CD4-positive, alpha-beta T cell treated with Interleukin-15 for 1 hour (primary cell): ENCODE measurements at regions not wholly inside any gene's neighbourhood (a gene's known extent, or its start where the extent isn't known, plus 50 kb on each side); places are given as distances from the start of the nearest gene placed in this dataset.
"Not testable (repeated sequence)": the region's sequence is repeated elsewhere in the genome, so short reads cannot be mapped to it uniquely, and the experiment has no call there.

Experiments
- DNase-seq: peaks from one replicate; pipeline ENCODE4 v3.0.0-alpha.2; 2020

DNA sequence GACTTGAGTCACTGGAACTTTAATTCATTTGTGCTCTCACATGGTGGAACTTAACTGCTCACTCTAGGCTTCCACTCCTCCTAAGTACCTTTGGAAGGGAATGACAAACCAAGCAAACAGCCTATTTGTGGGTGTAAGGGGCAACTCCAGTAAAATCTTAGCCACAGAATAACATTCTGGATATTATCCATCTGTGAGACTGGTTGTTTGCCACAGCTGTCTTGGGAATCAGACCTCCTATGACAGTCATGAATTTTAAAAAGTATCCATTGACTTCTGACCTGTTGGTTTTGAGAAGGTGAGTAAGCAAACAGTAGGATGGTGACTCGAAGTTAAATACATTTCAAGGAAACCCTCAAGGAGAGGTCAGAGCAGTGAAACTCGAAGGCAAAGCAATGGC lies 147.3 kb upstream of the CDIN1 start:
- no peak for DNase-seq

DNA sequence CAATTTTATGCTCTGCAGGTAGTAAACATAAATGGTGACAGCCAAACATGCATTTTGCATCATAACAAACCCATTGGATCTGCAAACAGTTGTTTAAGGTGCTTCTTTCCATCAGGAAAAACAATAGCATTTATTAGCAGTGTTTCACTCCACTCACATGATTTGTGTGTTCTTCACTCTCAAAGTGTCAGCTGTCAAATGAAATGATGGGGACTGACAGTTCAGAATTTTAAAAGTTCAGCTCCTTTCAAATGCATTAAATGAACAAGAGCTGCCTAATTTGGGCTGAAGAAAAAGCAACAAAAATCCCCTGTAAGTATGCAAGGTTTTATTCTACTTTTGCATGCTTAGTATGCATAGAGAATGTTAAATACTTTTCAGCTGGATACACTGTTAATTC lies 145.2 kb upstream of the CDIN1 start:
- no peak for DNase-seq

DNA sequence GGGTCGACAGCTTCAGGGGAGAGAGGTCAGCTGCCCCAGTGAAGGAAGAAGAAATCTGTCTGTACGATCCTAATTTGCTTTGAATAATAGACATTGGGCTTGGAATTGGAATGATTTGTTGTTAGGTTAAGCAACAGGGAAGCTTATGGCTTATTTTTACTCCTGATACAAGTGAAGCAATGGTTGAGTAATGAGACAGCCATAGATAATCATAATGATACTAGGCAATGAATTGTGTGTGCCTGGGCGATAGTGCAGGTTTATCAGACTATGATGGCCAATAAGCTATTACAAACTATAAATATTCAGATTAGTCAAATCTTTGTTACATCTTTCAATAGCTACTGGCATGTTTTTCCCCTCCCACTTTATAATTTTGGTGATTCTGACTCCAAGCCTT lies 140.9 kb upstream of the CDIN1 start:
- no peak for DNase-seq

DNA sequence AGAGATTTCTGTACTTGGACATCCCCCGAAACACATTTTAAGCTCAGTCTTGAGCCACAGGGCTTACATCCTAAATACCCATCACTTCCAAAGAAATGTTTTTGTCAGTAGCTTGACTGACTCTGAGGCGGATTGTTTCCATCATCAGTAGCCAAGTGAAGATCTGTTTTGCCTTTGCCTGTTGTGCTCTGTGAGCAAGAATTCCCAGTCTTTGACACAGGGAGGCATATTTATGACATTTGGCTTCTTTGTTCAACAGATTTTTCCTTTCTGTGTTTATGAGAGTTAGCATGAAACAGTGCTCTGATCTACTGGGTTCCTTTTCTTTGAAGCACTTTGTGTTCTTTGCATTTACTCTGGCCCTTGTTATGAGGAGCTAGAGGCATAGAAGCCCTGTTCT lies 132.1 kb upstream of the CDIN1 start:
- no peak for DNase-seq

DNA sequence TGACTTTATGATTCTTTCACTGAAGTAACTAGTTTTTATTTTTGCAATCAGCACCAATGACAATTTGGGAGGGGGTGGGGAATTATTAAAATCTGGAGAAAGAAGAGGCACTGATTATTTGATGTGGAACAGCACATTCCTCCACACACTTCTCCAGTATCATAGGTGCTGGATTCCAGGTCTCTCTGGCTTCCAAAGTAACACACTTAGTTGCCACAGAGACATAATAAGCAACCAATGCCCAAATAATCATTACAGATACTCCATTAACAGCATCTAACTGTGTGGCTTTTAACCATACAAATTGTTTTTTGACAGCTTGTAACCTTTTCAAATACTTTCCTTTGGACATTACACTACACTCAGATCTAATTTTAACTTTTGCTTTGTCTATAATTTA lies 131.0 kb upstream of the CDIN1 start:
- DNase-seq = no peak

DNA sequence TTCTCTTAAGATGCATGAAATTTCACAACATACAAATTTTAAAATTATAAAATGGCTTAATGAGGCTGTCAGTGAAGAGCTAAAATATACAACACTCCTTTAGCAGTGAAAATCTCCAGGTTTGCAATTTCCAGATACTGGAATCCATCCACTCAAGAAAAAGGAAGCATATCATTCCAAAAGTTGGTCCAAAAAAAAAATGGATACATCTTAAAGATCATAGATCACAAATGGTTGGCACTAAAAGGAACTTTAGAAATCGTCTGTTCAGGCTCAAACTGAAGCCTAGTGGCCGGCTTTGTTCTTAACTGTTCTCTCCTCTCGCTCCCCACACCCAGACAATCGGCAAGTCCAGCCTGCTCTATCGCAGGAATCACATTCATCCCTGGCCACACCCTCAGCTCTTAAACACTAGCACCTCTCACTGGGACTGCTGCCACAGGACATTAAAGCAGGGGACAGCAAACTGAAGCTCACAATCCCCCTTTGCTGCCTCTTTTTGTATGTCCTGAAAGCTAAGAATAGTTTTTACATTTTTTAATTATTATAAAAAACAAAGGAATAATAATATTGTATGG lies 130.3 kb upstream of the CDIN1 start:
- DNase-seq = no peak

DNA sequence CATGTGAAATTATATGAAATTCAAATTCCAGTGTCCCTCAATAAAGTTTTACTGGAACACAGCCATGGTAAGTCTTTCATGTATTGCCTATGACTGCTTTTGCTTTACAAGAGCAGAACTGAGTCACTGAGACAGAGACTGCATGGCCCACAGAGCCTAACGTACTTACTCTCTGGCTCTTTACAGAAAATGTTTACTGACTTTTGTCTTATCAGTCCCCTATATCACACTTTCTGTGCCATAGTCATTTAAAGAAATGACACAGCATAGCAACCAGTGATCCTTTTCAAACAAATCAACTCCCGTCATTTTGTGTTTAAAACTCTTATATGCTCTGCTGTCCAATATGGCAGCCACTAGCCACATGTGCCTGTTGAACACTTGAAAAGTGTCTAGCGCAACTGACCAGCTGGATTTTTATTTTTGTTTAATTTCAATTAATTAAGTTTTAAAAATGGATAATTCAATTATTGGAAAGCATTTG lies 129.7 kb upstream of the CDIN1 start:
- no peak for DNase-seq

DNA sequence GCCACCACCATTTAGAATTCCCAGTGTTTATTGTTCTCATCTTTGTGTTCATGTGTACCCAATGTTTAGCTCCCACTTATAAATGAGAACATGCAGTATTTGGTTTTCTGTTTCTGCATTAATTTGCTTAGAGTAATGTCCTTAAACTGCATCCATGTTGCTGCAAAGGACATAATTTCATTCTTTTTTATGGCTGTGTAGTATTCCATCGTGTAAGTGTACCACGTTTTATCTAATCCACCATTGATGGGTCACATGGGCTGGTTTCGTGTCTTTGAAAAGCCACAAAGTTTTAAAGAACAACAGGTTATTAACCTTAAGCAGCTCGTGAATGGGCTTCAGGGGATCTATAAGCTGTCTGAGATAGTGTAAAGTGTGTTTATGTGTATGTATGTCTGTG lies 125.2 kb upstream of the CDIN1 start:
- DNase-seq = not testable (repeated sequence)

DNA sequence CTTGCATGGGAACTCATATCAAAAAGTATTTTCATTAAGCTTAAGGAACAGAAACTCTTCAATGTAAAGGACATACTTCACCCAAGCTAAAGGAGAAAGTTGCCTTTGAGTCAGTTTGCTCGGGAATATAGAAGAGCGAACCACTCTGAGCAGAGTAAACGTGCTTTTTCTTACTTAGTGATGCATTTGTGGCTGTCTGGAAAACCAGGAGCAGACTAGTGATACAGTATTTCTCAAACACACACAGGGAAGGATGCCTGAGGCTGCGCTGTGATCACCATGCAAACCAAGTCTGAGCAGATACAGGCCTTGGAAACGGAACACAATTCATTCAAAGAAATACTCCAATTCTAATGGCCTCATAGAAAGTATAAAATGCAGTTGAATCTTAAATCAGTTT lies 121.0 kb upstream of the CDIN1 start:
- DNase-seq = no peak

DNA sequence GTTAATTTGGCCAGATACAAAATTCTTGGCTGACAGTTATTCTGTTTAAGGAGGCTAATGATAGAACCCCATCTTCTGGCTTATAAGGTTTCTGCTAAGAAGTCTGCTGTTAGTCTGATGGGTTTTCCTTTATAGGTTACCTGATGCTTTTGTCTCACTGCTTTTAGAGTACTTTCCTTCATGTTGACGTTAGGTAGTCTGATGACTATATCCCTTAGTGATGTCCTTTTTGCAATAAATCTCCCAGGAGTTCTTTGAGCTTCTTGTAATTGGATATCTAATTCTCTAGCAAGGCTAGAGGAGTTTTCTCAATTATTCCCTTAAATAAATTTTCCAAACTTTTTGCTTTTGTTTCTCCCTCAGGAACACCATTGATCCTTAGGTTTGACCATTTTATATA lies 114.1 kb upstream of the CDIN1 start:
- DNase-seq = no peak

DNA sequence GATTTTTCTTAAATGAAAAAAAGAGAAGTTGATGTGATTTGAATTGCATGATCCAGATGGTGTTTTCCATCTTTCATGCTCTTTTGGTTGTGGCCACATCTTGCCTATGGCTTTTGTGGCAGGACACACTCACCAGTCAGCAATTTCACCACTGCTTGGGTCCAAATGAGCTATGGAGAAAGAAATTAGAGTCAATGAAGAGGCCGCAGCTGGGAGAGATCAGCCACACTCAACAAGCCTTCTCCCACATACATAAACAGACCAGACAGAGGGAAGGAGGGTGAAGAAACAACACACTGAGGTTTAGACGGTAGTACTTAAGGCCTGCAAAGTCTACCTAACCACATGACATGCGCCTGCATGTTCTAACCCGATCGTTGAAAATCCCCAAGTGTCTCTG lies 110.7 kb upstream of the CDIN1 start:
- DNase-seq = no peak

DNA sequence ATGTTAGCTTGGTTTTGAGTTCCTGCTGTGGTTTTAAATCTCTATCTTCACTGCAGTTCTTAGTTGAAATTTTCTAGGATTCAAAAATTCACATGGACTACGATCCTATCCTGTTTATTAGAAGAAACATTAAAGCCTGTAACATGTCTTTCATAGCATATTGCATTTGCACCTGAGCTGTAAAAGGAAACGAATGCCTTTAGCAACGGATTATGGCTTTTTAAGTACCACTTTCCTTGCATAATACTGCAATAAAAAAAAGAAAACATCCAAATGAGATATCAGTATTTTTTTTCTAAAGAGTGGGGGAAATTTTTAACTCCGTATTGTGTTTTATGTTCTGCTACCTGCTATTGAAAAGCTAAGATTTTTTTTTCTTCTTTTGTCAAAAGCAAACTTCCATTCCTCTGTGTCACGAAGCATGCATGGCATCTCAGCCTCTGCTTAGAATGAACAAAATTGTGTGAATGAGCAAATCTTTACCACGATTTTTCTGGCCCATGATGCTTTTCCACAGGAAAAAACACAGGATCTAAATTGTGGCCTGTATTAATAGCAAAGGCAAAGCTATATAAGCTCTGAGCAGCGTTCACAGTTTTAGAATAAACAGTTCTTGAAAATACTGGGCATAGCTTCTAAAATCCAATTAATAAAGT lies 110.0 kb upstream of the CDIN1 start:
- no peak for DNase-seq

DNA sequence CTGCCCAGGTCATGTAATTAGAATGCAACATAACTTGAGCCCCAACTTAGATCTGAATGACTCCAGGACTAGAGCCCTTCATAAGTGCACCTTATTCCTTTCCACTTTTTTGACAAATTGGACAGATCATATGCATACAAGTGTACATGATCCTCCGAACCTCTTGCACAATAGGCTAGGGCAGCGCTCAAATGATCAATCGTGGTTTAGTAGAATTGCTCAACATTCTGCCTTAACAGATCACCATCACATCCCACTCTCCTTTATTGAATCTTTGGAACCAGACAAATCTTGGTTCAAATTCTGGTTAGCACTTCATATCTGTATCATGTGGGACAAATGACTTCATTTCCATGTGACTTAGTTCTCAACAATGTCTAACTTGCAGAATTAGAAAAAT lies 106.8 kb upstream of the CDIN1 start:
- no peak for DNase-seq

DNA sequence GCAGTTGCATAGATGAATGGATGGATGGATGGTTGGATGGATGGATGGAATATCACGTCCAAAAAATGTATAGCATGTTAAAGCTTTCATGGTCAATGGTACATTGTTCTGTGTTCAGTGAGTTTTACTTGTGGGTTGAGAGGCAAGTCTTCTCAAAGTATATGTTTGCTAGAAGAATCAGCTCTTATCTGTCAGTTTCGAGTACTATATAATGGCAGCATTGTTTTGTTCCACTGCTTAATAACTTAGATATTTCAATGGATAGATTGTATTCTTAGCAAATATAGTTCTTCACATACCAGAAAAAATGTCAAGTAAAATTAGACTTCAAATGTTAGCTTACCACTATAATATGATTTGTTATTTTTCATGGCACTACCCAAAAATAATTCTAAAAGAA lies 100.9 kb upstream of the CDIN1 start:
- no peak for DNase-seq

DNA sequence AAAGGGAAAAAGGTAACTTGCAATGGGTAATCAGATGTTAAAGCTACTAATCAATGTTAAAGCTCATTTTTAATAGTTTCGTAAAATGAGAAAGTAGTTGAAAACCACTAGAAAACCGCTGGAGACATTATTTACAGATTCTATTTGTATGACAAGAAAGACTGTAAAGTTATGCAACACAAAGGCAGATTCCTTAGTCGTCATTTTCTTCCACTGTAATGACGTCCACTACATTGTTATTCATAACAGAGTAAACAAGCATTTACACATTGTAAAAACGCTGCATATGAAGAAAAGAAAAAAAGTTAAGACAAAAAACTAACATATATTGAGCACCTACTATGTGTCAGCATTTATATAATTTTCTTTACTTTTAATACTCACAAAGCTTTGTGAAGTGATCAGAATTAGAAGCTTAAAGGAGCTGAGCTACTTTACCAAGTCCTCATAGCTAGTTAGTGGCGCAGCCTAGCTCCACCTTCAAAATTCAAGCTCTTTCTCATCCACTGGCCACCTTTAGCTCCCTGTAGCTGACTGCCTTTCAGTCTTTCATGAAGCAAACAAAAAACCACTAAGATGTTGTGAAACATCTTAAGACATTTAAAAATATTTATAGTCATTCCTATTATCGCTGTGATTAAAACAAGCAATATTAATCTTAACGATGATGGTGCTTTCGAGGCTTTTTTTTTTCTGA lies 100.1 kb upstream of the CDIN1 start:
- no peak for DNase-seq

DNA sequence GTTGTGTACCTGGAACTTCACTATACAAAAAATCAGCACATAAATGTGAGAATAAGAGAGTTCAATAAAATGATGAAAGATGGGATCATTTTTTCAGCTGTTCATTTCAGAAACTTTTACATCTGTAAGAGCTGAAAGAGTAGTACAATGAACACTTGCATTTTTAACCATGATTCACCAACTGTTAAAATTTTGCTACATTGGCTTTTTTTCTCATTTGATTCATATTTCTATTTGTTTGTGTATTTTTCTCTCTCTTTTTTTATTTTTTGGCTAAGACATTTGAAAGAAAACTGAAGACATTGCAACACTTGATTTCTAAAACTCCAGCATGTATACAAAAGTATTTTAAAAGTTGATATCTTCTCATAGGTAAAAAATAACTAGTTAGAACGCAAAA lies 98.3 kb upstream of the CDIN1 start:
- no peak for DNase-seq

DNA sequence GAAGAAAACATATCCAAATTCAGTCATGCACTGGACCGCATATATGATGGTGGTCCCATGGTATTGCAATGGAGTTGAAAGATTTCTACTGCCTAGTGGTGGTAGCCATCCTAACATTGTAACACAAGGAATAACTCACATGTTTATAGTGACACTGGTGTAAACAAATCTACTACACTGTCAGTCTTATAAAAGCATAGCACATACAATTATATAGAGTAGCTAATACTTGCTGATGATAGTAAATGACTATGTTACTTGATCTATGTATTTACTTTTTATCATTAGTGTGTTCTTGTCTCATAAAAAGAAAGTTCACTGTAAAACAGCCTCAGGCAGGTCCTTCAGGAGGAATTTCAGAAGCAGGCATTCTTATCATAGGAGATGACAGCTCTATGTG lies 96.0 kb upstream of the CDIN1 start:
- DNase-seq = no peak

DNA sequence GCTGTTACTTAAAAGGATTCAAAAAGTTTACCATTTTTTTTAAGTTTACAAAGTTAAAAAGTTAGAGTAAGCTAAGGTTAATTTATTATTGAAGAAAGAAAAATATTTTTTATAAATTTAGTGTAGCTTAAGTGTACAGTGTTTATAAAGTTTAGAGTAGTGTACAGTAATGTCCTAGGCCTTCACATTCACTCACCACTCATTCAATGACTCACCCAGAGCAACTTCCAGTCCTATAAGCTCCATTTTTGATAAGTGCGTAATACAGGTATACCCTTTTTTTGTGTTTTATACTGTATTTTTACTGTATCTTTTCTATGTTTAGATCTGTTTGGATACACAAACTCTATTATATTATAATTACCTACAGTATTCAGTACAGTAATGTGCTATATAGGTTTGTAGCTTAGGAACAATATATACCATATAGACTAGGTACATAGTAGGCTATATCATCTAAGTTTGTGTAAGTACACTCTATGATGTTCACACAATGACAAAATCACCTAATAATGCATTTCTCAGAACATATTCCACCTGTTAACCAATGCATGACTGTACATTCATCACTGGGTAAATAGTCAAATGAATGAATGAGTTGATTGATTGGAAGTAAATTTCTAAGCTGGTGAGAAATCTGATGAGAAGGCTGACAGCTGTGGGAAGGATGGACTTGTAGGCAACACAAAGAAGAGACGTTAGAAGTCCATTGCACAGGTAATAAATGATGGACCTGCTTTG lies 95.2 kb upstream of the CDIN1 start:
- DNase-seq = no peak

DNA sequence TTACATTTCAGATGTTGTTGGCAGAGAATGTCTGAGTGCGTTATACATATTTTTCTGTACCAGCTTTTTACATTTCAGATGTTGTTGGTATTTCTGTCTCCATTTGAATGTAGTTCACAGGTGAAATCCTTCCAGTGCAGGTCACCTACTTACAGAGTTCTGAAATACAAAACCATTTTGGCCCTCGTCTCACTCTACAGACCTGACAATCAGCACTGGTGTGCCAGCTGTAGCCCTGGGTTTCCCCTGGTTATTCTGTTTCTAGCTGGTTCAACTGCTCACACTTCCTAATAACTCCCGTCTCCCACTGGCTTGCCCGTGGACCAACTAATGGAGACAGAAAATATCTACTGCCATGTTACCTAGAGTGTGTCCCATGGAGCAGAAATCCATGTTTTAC lies 87.5 kb upstream of the CDIN1 start:
- DNase-seq = no peak

DNA sequence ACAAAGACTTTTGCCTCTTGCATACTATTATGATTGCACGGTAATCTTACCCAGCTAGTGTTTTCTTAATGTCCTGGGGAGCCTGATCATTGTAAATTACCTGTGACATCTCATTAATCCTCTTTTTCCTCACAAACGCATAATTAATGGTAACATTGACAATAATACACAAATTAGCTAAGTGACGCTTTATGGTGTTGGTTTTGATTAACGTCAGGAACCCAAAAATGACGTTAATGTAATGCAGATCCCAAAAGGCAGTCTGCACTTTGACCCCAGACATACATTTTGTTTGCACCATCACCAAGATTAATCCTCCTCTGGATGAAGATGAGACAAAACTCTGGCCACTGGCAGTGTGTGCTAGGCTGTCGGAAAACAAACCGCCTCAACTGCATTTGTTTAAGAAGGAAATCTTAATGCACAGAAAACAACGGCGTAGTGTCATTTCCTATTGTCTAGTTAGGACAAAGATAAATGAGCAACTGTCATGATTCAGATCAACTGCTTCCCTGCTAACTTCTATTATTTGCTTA lies 83.9 kb upstream of the CDIN1 start:
- no peak for DNase-seq

DNA sequence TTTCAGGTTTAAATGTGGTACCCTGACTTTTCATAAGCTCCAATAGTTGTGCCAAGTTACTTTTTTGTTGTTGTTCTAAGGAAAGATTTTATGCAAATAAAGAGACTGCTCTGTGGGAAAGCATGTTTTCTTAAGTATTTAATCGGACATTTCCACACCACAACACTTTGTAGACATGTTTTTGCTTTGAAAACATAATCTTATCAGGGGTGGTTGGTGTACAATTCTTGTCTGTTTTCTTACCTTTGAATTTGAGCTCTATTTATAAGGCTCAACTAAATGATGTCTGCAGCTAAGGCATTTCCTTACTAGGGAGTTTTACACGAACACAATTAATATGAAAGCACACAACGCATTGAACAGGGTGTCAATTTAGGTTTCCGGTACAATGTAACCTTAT lies 81.5 kb upstream of the CDIN1 start:
- no peak for DNase-seq

DNA sequence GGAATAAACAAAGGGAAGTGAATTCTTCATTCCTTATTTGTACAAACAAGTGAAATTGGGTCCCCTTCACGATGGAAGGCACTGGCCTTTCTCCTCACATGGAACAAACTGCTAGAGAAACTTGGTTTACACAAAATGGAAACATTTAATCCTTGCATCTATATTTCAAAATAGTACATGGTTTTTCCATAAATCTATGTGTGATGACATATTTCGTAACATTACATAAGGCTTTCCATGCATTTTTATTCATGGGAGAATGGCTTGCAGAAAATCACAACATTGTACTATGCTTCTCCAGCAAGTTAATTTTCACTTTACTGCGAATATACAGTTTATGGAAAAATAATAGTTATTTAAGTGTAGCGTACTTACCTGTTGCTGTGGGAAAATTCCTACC lies 81.0 kb upstream of the CDIN1 start:
- DNase-seq = no peak

DNA sequence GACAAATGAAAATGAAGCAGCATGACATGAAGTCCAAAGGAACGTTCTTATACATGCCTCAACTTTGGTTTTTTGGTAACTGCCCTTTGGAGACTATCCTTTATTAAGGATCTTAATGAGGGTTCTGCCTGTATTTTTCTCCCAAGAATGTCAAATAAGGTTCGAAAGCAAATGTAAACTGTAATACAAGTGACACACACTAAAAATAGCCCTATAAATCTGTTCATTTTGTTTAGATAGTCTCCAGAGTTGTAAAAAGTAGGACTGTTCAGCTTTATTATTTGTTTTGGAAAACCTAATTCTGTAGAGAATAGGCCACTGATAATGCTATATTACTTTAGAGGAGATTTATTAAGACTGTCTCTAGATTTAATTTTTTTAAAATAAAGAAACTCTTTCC lies 80.5 kb upstream of the CDIN1 start:
- DNase-seq = no peak
